ENCODE measurements at regions not wholly inside any gene's neighbourhood (a gene's known extent, or its start where the extent isn't known, plus 50 kb on each side); places are given as distances from the start of the nearest gene placed in this dataset.

- Histone ChIP-seq H3K9me3 (ENCODE audit: low read depth) (no peaks in the 10 kb centered on the region), H3K36me3 (no peaks in the 10 kb centered on the region), H3K4me1 (ENCODE audit: low read depth) (no peaks in the 10 kb centered on the region), H3K27me3 (no peaks in the 10 kb centered on the region), H3K27ac (no peak overlapping the region), H3K4me3 (no peak overlapping the region)
- no peak for DNase-seq (ENCODE audit: low read depth in 1 of 2, low spot score in 1 of 2)
- TF ChIP-seq CTCF (IDR thresholded peaks at IDR 0.05; ENCODE audit: low read depth, low read length) = no peak
Measured at GRCh38 chr4:90007494-90008167, 113.0 kb downstream of the MMRN1 start.

GRCh38 chr4:90012918-90013317, 114.3 kb upstream of the CCSER1 start:
- no peaks in the 10 kb centered on the region for H3K4me1 ChIP-seq (ENCODE audit: low read depth)
- no peaks in the 10 kb centered on the region for H3K9me3 ChIP-seq (ENCODE audit: low read depth)
- H3K27ac ChIP-seq = no peak overlapping the region
- no peak for TF ChIP-seq CTCF (IDR thresholded peaks at IDR 0.05; ENCODE audit: low read depth, low read length)
- H3K4me3 ChIP-seq = no peak overlapping the region
- H3K27me3 ChIP-seq = no peaks in the 10 kb centered on the region
- H3K36me3 ChIP-seq = no peaks in the 10 kb centered on the region
- no peak for DNase-seq (ENCODE audit: low read depth in 1 of 2, low spot score in 1 of 2)

GRCh38 chr4:90024519-90024918, 102.7 kb upstream of the CCSER1 start:
- H3K27ac ChIP-seq = no peak overlapping the region
- H3K9me3 ChIP-seq (ENCODE audit: low read depth) = no peaks in the 10 kb centered on the region
- peaks cover 5% of the 10 kb centered on the region for H3K4me1 ChIP-seq (ENCODE audit: low read depth)
- no peak for TF ChIP-seq CTCF (IDR thresholded peaks at IDR 0.05; ENCODE audit: low read depth, low read length)
- no peaks in the 10 kb centered on the region for H3K27me3 ChIP-seq
- H3K4me3 ChIP-seq = no peak overlapping the region
- DNase-seq (ENCODE audit: low read depth in 1 of 2, low spot score in 1 of 2) = no peak
- H3K36me3 ChIP-seq = no peaks in the 10 kb centered on the region

- Histone ChIP-seq H3K4me3 (no peak overlapping the region), H3K36me3 (no peaks in the 10 kb centered on the region), H3K4me1 (ENCODE audit: low read depth) (peaks cover 5% of the 10 kb centered on the region), H3K27ac (no peak overlapping the region), H3K27me3 (no peaks in the 10 kb centered on the region), H3K9me3 (ENCODE audit: low read depth) (no peaks in the 10 kb centered on the region)
- peak; percentile 6 to 17 for DNase-seq (ENCODE audit: low read depth in 1 of 2, low spot score in 1 of 2)
- peak; percentile 19 for TF ChIP-seq CTCF (IDR thresholded peaks at IDR 0.05; ENCODE audit: low read depth, low read length)
Measured at GRCh38 chr4:90025248-90025647, 101.9 kb upstream of the CCSER1 start.

GRCh38 chr4:90027565-90027964, 99.6 kb upstream of the CCSER1 start:
- no peak for TF ChIP-seq CTCF (IDR thresholded peaks at IDR 0.05; ENCODE audit: low read depth, low read length)
- H3K36me3 ChIP-seq = no peaks in the 10 kb centered on the region
- DNase-seq (ENCODE audit: low read depth in 1 of 2, low spot score in 1 of 2) = no peak
- no peak overlapping the region for H3K4me3 ChIP-seq
- H3K9me3 ChIP-seq (ENCODE audit: low read depth) = no peaks in the 10 kb centered on the region
- H3K4me1 ChIP-seq (ENCODE audit: low read depth) = peaks cover 5% of the 10 kb centered on the region
- H3K27me3 ChIP-seq = no peaks in the 10 kb centered on the region
- H3K27ac ChIP-seq = no peak overlapping the region

All from cardiac muscle cell (in vitro differentiated cells and primary cell).